Breast epithelium (tissue), 4 donors: ENCODE measurements at regions not wholly inside any gene's neighbourhood (a gene's known extent, or its start where the extent isn't known, plus 50 kb on each side); places are given as distances from the start of the nearest gene placed in this dataset.

ENCODE experiments used
- DNase-seq, 2 donors: peaks; one replicate each; pipeline ENCODE4 v3.0.0-alpha.2; 2019; ENCODE audit warnings: low spot score in 2 of 2
- H3K27ac ChIP-seq, 2 donors: fragments of 200-600 bp; sonication (generic) in 1 of 2; one replicate each; pipeline ENCODE4 v1.5.1; 2016 to 2019; ENCODE audit warnings: mild to moderate bottlenecking in 1 of 2
- H3K27me3 ChIP-seq, 2 donors: fragments of 200-600 bp; sonication (generic) in 1 of 2; one replicate each; pipeline versions ENCODE4 v1.5.1 to v1.6.0; 2017 to 2019; ENCODE audit warnings: control low read depth in 1 of 2, mild to moderate bottlenecking in 1 of 2
- H3K36me3 ChIP-seq: fragments of 200-600 bp; one replicate; pipeline ENCODE4 v1.5.1; 2019
- H3K4me1 ChIP-seq, 2 donors: fragments of 200-600 bp; sonication (generic); one replicate each; pipeline ENCODE4 v1.5.1; 2016 to 2019; ENCODE audit warnings: control low read depth in 1 of 2
- H3K4me3 ChIP-seq, 3 donors: fragments of 200-600 bp; sonication (generic); 1 replicate in 2 of 3; 2 replicates in 1 of 3; pipeline ENCODE4 v1.5.1; 2016 to 2019; ENCODE audit warnings: mild to moderate bottlenecking in 3 of 3, moderate library complexity in 2 of 3
- H3K9me3 ChIP-seq, 2 donors: fragments of 200-600 bp; sonication (generic) in 1 of 2; one replicate each; pipeline ENCODE4 v1.5.1; 2016 to 2019; ENCODE audit warnings: control low read depth in 1 of 2
- CTCF ChIP-seq, 3 donors: fragments of 450-650 bp; IDR thresholded peaks; one replicate each; pipeline ENCODE4 v1.5.1; 2016 to 2017; ENCODE audit warnings: antibody characterized with exemption in 3 of 3, mild to moderate bottlenecking in 3 of 3, moderate library complexity in 3 of 3
- POLR2A ChIP-seq: fragments of 450-650 bp; IDR thresholded peaks from one replicate; pipeline ENCODE4 v1.6.1; 2016; ENCODE audit warnings: antibody characterized with exemption, mild to moderate bottlenecking, moderate library complexity
- POLR2AphosphoS5 ChIP-seq, 3 donors: sonication (generic); formaldehyde crosslinking; IDR thresholded peaks; one replicate each; pipeline ENCODE4 v1.6.1; 2017; ENCODE audit warnings: antibody characterized with exemption in 3 of 3
- intact Hi-C: fragments of 100-400 bp; cut with DNase I; formaldehyde crosslinking; loops from one replicate; pipeline ENCODE4 v1.15.1; 2023; ENCODE audit warnings: low total_unique reads

GRCh38 chr4:114398410-114398809 lies 200.2 kb upstream of the UGT8 start:
- no peak for TF ChIP-seq POLR2A
- TF ChIP-seq CTCF (IDR thresholded peaks at IDR 0.05): no peak
- no peak for TF ChIP-seq POLR2AphosphoS5 (IDR thresholded peaks at IDR 0.05)
- H3K9me3 ChIP-seq: no peaks in the 10 kb centered on the region
- H3K4me3 ChIP-seq: no peak overlapping the region
- DNase-seq: no peak
- intact Hi-C loops: no loop called here
- H3K36me3 ChIP-seq: no peaks in the 10 kb centered on the region
- H3K27ac ChIP-seq: no peak overlapping the region
- no peaks in the 10 kb centered on the region for H3K27me3 ChIP-seq
- no peaks in the 10 kb centered on the region for H3K4me1 ChIP-seq

- Histone ChIP-seq H3K27me3 (no peaks in the 10 kb centered on the region), H3K9me3 (no peaks in the 10 kb centered on the region), H3K27ac (no peak overlapping the region), H3K4me1 (no peaks in the 10 kb centered on the region), H3K36me3 (no peaks in the 10 kb centered on the region), H3K4me3 (no peak overlapping the region)
- intact Hi-C loops: no loop called here
- DNase-seq: no peak
- TF ChIP-seq POLR2A: no peak
- no peak for TF ChIP-seq CTCF (IDR thresholded peaks at IDR 0.05)
- no peak for TF ChIP-seq POLR2AphosphoS5 (IDR thresholded peaks at IDR 0.05)
Observed at GRCh38 chr4:114399105-114399504, 199.5 kb upstream of the UGT8 start.

- TF ChIP-seq POLR2A (no peak), CTCF (IDR thresholded peaks at IDR 0.05) (no peak), POLR2AphosphoS5 (IDR thresholded peaks at IDR 0.05) (no peak)
- Histone ChIP-seq H3K36me3 (no peaks in the 10 kb centered on the region), H3K9me3 (no peaks in the 10 kb centered on the region), H3K27me3 (no peaks in the 10 kb centered on the region), H3K27ac (no peak overlapping the region), H3K4me3 (no peak overlapping the region), H3K4me1 (no peaks in the 10 kb centered on the region)
- no peak for DNase-seq
- intact Hi-C loops: no loop called here
Observed at GRCh38 chr4:114400531-114400930, 198.1 kb upstream of the UGT8 start.

DNA sequence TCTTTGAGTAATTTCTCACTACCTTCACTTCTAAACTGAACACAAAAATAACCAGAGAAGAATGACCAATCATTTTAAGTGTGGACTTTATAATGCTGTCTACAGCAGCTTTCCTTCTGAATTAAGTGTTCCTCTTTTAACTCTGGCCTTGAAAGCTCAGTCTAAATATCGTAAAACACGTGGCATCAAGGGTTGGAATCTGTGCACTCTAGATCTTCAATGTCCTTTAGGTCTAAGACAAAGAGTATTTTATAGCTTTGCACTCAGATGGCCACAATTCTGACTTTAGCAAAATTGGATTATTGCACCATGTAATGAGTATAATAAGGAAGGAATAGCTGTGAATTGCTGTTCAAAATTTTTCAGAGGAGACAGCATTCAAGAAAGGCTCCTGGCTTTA lies 197.1 kb upstream of the UGT8 start:
- Histone ChIP-seq H3K9me3 (no peaks in the 10 kb centered on the region), H3K27me3 (no peaks in the 10 kb centered on the region), H3K36me3 (no peaks in the 10 kb centered on the region), H3K4me3 (no peak overlapping the region), H3K27ac (no peak overlapping the region), H3K4me1 (no peaks in the 10 kb centered on the region)
- DNase-seq: no peak
- intact Hi-C loops: no loop called here
- TF ChIP-seq POLR2AphosphoS5 (IDR thresholded peaks at IDR 0.05) (no peak), CTCF (IDR thresholded peaks at IDR 0.05) (no peak), POLR2A (no peak)

DNA sequence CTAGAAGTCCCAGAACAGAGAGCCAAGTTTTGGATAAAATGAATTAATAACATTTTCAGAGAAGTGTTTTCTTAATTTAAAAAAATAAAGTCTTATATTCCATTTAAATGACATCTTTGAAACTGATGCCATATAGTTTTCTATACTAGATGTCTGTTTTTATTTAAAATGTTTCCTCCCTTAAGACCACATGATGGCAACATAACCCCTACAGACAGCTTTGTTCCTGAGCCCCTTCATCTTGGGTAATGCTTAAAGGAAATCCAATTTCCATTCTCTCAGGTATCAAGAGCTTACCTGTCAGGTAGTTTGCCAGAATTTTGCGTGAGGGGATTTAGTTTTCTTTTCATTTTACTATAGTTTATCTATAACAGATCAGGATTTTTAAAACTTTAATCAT lies 181.4 kb upstream of the UGT8 start:
- peaks cover 0 to 6% of the 10 kb centered on the region in 2 donors for H3K9me3 ChIP-seq
- H3K27me3 ChIP-seq: no peaks in the 10 kb centered on the region
- H3K27ac ChIP-seq: no peak overlapping the region
- no peak overlapping the region for H3K4me3 ChIP-seq
- no peak for DNase-seq
- H3K36me3 ChIP-seq: no peaks in the 10 kb centered on the region
- TF ChIP-seq CTCF (IDR thresholded peaks at IDR 0.05) (no peak), POLR2AphosphoS5 (IDR thresholded peaks at IDR 0.05) (no peak), POLR2A (no peak)
- intact Hi-C loops: no loop called here
- no peaks in the 10 kb centered on the region for H3K4me1 ChIP-seq
